ENCODE measurements at regions not wholly inside any gene's neighbourhood (a gene's known extent, or its start where the extent isn't known, plus 50 kb on each side); places are given as distances from the start of the nearest gene placed in this dataset.
"Not testable (repeated sequence)": the region's sequence is repeated elsewhere in the genome, so short reads cannot be mapped to it uniquely, and the experiment has no call there.

DNA sequence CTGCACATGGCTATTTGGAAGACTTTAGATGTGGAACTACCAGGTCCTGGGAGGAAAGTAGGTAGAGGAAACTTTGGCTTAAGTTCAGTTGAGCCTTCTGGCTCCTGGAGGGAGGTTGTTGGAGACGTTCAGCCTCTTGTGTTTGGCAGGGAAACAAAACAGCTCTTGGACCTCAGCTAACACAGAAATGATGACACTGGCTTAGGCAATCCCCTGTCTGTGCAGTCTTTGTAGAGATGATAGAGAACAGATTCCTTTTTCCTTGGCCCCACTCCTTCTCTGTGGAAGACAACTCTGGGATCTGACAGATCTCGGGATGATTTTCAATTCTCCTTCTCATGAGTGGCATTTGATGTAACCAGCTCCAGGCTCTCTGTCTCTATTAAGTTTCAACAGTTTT is 428.5 kb downstream of the TMEM135 start:
- no peak for DNase-seq (ENCODE audit: low read depth in 2 of 2)

DNA sequence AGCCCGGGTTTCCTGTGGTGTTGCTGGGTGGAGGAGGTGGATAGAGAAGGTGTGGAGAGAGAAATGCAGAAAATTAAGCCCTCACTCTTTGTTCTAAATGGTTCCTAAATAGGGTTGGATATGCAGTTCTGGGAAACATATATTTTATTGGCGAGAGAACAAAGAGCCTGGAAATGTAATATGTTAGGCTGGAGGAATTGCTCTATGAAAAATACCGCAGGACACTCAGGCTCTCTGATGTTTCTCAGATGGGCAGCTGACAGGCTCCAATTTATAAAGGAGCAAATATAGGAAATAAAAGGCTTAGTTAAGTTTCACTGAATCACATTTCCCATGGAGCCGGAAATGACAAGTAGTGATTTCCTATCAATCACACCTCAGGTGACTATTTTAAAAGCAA is 428.0 kb downstream of the TMEM135 start:
- DNase-seq (ENCODE audit: low read depth in 2 of 2), result no peak

DNA sequence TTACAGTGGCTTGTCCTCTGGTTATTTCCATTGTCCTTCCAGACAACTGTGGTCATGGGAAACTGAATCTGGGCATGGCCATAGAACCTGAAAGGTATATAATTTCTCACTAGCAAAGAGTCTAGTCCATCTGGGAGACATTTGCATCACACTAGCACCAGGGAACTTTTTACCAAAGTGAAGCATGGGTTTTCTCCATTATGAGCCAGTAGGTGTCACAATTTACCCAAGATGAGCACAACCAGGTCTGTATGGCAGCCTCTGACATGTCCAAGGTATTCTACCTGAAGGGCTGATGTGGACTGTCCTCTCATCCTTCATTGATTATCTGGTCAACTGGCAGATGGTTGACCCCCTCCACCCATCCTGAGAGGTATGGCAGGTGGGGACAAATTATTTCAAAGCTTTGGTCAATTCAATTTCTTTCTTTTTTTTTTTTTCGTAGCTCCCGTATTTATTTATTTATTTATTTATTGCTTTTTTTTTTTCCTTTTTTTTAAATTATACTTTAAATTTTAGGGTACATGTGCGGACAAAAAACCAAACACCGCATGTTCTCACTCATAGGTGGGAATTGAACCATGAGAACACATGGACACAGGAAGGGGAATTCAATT is 425.9 kb downstream of the TMEM135 start:
- DNase-seq (ENCODE audit: low read depth in 2 of 2), result no peak

DNA sequence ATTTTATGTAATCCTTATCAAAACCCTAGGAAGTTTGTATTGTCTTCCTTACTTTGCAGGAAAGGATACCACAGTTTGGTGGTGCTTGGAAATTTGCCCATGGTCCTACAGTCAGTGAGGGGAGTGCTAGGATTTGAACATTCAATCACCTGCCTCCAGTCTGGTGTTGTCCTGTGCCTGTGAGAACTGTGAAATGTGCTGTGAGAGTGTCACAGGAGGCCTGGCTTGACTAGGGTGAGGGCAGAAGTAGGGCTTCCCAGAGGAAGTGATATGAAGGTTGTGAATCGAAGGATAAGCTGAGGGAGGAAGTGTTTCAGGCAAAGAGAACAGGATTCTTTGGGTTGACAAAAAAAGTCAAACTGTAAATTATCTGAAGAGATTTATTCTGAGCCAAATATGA is 424.4 kb downstream of the TMEM135 start:
- no peak for DNase-seq (ENCODE audit: low read depth in 2 of 2)

DNA sequence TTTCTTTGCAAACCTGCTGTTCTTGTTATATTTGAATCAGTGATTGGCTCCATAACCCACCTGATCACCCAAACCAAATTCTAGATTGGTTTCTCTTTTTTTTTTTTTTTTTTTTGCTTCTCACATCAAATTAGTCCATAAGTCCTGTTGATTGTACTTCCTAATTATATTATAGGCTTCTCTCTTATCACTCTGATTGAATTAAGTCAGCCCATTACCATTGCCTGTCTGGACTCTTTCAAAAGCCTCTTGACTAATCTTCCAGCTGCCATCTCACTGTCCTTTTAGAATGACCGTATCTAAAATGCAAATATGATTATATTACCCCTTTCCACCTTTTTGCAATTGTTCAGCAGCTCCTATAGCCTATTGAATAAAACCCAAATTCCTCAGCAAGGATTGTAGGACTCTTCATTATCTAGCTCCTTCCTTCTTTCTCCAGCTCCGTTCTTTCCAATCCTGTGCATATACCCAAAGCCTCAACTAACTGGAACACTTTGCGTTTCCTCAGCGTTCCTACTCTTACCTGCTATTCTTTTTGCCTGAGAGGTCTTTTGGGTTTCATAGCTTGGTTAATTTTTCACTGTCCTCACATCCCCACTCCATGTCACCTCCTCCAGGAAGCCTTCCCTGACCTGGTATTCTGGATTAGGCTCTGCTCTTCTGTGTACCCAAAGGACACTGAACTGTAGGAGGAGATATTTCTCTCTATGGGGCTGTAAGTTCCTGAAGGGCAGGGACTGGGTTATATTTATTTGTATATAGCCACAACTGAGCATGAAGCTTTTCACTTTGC is 423.3 kb downstream of the TMEM135 start:
- DNase-seq (ENCODE audit: low read depth in 2 of 2), result no peak

DNA sequence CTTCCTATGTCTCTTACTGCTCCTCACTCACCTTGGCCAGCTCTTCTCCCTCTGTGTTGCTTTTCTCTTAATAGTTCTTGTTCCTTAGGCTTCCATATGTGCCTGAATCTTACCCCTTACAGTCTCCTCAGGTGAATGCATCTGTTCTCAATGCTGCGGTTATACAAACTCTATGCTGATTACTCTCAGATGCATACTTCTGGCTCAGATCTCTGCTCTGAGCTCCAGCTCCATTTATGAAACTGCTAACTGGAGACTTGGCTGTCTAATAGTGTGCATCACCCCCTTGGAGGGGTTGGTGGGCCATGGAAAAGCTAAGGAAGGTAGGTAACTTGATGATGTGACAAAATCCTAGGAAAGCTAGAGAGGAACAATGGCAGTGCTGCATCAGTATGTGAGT is 422.5 kb downstream of the TMEM135 start:
- DNase-seq (ENCODE audit: low read depth in 2 of 2), result no peak

DNA sequence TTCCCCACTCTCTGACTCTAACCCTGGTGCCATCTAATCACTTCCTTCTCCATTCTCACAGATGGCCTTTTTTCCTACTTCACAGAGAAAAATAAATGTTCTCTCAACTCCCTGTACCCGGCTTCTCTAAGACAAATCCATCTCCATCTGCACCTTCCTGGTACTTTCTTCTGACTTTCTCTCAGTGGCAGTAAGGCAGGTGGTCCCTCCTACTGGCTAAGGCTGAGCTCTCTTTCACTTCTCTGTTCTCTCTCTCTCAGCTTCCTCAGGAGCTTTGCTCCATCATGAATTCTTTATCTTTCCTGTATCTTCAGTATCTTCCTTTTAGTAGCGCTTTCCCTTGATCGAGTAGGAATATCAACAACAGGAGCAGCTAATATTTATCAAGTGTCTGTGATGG is 421.6 kb downstream of the TMEM135 start:
- no peak for DNase-seq (ENCODE audit: low read depth in 2 of 2)

DNA sequence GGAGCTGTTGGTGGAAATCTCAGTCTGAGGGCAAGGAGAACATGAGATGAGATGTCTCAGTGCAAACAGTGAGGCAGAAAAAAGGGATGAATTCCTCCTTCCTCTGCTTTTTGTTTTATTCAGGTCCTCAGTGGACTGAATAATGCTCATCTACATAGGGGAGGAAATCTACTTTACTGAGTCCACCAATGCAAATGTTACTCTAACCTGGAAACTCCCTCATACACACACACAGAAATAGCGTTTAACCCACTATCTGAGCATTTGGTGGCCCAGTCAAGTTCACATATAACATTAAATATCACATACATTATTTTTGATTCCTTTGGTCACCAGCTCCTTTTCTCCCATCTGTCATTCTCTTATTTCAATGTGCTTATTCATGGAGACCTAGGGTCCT is 418.8 kb downstream of the TMEM135 start:
- DNase-seq (ENCODE audit: low read depth in 2 of 2), result no peak

DNA sequence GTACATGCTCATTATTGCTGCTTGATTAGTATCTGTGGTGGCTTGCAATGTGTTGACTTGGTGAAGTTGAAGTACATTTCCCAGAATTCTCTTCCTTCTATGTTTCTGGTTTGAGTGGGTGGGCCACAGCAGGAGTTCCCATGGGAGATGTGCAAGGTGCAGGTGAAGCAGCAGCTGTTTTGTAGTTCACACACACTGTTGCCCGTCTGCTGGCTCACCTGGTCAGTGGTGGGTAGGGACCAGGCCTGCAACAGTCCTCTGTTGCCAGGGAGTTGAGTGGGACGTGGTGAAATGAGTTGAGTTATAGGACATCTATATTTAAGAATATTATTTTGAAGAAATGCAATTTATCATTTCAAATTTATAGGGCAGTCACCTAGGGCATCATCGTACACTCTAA is 417.4 kb downstream of the TMEM135 start:
- DNase-seq (ENCODE audit: low read depth in 2 of 2), result no peak

DNA sequence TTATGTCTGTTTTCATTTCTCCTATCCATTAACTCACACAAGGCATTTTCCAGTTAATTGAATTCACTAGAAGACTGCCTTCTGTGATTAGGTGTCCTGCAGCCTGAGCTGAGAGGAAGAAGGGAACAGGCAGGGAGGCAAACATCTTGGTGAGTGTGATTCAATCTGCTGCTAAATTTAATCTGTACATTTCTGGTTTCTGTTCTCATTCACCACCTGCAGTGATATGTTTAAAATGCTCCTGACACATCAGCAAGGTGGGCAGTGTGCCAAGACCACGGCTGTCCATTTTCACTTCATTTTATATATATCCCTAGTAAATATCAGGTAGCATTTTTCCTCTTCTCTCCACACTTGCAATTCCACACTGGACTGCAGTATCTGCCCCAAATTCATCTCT is 416.5 kb downstream of the TMEM135 start:
- no peak for DNase-seq (ENCODE audit: low read depth in 2 of 2)

DNA sequence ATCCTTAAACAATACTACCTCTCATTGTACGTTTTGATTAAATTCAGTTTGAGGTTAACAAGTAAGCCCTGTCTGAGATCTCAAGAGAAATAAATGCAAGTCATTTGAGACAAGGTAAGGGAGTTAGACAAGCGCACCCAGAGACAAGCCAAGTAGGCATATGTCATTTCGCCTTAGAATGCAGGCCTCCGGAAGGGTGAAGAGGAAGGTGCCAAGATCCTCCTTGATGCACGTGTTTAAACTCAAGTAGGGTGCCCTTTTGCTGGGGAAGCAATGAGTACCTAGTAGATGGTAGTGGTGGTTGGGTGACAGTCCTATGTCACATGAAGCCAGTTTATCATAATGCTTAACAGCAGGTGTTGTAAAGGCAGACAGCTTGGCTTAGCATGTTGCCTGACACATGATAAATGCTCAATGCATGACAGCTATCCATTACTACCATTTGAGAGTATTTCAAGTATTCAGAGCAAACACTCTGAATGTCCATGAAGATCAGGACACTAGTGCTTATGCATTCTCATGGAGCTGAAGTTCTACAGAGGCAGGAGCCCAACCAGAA is 415.9 kb downstream of the TMEM135 start:
- DNase-seq (ENCODE audit: low read depth in 2 of 2), result no peak

DNA sequence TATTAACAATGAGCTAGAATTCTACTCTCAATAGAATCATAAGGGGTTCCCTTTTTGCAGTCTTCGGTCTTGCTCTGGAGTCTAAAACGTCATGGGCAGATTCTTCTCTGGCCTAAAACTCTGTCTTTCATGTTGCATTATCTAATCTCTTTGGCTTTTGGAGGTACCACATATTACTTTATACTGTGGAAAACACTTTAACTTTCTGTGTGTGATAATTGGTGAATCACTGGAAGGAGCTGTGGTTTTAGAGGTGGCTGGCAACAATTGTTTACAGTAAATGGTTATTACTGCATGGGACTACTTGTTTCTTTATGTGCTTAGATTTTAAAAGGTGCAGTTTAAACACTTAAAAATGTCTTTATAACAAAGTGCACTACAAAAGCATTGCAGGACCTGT is 414.3 kb downstream of the TMEM135 start:
- not testable (repeated sequence) for DNase-seq (ENCODE audit: low read depth in 2 of 2)

DNA sequence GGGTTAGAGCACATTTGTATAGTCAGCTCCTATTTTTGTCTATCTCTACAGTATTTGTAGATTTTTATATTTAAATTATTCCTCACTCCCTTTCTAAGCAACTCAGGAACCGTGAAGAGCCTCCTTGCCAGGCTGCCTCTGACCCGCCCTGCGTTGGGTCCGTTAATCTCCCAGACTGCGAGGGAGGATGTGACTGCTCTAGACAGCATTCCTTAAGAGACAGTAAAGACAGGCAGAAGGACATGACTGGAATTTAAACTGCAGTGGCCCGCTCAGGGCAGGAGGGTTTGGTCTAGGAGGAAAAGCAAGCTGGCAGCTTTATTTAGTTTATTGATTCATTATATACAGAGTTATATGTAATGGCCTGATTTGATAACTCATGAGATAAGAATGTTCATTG is 413.7 kb downstream of the TMEM135 start:
- DNase-seq (ENCODE audit: low read depth in 2 of 2), result no peak

DNA sequence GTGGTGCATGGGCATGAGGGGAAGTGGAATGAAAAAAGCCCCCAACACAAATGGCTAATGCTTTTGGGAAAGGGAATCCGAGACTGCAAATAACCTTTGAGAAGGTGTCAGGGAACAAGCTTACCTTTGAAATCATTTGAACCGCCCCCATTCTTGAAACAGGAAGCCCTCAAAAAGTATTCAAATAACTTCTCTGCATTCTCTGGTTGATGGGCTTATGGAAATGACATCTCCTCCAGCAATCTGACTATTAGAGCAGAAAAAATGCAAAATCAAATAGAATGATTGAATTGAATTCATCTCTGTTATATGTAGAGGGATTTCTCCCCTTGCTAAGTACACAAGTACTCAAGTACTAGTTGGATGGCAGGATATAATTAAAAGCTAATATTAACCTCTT is 409.9 kb downstream of the TMEM135 start:
- no peak for DNase-seq (ENCODE audit: low read depth in 2 of 2)

DNA sequence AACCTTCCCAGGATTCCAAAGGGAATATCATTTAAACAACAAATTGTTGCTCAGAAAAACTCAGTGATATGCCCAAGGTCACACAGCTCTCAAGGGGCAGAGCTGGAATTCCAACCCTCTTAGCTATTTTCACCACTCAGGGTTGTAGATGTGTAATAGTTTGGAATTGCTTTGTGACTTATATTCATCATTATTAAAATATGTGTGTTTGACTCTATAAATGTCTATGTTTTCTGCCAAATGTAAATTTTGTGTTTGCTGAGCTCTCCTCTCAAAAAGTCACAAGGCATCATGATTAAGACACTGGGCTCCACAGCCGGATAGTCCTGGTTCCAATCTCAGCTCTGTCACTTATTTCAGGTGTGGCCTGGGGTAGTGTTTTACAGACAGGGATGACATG is 407.3 kb downstream of the TMEM135 start:
- peak; percentile 60 to 67 for DNase-seq (ENCODE audit: low read depth in 2 of 2)

DNA sequence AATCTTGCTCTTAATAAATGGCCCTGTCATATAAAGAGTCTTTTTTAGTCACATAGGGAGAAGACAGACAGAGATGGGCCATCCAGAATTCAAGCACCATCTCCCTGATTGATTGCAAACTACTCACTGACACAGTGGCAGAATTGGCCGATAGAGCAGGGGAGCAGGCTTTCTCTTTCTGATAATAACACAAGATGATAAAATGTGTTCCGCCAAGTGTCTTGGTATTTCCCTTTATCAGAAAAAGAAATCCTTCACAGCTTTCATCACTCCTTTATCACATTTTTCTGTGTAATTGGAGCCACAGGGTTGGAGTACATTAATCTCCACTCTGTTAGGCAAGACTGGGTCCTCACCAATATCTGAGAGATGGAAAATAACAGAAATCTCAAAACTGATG is 406.0 kb downstream of the TMEM135 start:
- DNase-seq (ENCODE audit: low read depth in 2 of 2), result no peak

DNA sequence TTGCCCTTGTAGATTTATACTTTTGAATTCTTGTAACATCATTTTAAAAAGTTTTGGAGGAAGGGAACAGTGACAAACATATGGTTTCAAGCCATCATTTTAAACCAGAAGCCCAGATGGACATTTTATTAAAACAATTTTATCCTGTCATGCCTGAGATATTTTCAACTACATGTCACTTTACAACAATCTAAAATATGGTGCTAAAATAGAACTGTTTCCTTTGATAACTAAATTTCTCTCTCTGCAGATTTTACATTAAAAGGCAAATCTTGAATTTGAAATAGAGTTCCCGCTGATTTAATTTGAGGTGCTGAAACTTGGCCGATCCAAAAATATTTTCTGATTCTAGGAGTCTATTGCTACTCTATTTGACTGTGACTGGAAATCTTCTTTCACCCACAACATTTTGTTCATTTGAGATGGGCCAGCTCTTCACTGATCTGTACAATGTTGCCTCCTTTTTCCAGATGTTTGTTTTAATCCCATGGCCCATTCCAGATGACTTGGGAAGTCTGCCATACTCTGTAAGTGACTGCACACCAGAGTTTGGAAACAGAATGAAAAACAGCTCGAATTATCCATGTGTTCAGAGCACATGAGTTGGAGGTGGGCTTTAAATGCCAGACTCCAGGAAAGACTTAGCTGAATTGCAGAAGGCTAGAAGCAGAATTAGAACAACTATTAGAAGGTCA is 402.5 kb downstream of the TMEM135 start:
- no peak for DNase-seq (ENCODE audit: low read depth in 2 of 2)

DNA sequence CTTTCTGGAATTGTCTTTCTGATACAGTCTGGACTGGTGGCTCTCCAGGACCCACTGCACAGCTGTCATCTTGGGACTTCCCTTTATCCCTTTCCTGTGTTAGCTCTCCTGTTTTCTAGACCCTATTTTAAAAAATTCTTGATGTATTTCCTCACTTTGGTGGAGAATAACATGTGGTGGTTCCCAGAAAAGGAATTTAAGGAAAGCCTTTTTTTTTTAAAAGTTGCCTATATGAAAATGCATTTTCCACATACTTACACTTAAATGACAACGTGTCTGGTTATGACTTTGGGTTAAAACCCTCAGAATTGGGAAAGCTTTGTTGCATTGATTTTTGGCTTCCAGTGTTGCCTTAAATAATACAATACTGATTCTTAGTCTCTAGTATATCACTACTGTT is 400.7 kb downstream of the TMEM135 start:
- peak in 1 of 2 experiments; percentile 32 for DNase-seq (ENCODE audit: low read depth in 2 of 2)

DNA sequence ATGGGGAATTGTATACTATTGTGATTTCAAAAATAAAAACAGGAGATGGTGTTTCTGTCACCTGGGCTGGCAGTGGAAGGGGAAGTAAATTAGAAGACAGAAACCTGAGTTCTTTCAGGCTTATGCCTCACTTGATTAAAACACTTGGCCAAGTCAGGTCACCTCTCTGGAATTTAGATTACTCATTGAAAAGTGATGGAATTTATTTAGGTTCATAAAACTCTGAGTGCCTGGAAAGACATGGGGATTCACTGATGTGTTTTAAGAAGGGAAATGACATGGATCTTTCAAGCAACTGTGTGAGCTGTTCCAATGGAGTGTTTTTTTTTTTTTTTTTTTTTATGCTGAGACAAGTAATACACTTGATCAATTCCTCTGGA is 400.1 kb downstream of the TMEM135 start:
- peak; percentile 68 to 71 for DNase-seq (ENCODE audit: low read depth in 2 of 2)

DNA sequence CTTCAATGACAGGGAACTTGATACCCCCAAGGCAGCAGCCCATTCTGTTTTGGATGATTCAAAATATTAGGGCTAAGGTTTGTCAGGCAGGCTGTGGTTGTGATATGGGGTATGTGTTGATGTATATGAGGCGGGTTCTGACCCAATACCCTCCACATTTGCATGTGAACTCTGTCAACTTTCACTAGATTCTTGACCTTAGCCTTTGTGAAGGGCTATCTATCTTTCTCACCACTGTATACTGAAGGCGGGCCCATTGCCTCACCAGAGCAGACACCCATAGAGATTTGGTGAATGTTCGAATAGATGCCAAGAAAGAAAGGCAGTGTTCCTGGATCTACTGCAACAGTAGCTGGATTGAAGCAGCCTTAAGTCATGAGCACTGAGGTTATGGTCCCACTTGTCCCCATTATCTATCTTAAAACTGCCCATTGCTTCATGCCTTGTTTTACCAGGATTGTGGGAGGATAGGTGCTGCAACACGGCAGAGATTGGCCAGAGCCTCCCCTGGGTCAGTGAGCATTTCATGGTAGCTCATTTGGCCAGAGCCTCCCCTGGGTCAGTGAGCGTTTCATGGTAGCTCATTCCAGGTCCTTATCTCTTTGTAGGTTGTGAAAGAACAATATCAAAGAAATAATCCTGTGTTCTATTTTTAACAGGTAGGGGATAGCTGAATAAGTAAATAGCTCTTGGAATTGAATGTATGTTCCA is 399.6 kb downstream of the TMEM135 start:
- DNase-seq (ENCODE audit: low read depth in 2 of 2), result no peak

DNA sequence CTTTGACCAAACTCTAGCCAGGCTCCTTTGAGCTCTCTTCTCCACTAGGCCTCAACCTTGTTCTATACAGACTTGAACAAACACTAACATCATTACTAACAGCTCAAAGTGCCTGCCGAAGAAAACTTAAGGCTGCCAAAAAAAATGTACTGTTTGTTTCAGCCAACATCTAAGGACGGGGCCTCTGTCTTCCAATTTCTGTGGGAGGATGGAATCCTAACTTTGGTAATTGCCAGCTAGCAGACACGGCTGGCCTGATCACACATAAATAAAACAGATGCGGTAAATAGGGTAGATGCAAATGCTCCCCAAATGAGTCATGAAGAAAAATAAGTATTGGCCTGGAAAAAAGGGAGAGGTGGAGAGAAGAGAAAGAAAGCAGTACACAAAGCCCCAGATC is 394.3 kb downstream of the TMEM135 start:
- DNase-seq (ENCODE audit: low read depth in 2 of 2), result peak in 1 of 2 experiments; percentile 48

DNA sequence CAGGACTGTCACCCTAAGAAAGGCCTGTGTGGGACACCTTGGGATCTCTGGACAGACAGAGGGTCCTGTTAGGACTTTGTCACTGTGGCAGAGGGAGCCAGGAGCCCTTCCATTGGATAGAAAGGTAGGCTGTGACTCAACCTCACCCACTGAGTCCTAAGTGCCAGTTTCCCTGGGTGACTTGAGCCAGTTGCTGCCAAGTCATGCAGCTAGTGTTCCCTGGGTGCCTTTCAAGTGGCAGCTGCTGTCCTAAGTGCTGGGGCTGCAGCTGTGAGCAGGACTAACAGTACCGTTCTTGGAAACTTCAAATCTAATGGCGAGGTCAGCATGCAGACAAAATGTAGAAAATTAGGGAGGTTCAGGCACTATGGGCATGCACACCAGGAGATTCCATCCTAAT is 393.7 kb downstream of the TMEM135 start:
- DNase-seq (ENCODE audit: low read depth in 2 of 2), result no peak
